Liver (tissue), 8 donors: ENCODE measurements at regions not wholly inside any gene's neighbourhood (a gene's known extent, or its start where the extent isn't known, plus 50 kb on each side); places are given as distances from the start of the nearest gene placed in this dataset.

Experiments
- DNase-seq: peaks from one replicate; pipeline ENCODE4 v3.0.0-alpha.2; 2017; ENCODE audit warnings: low spot score
- H3K27ac ChIP-seq, 2 donors: one replicate each; pipeline ENCODE4 v1.7.0; 2013; ENCODE audit warnings: inconsistent platforms in 2 of 2, low read length in 2 of 2, control low read depth in 1 of 2, low read depth in 1 of 2, mild to moderate bottlenecking in 1 of 2
- H3K27me3 ChIP-seq, 4 donors: one replicate each; pipeline versions ENCODE4 v1.6.1 to v1.7.0; 2013; ENCODE audit warnings: low read length in 3 of 4, inconsistent platforms in 1 of 4, mild to moderate bottlenecking in 1 of 4, moderate library complexity in 1 of 4; ENCODE audit not compliant: control insufficient read depth in 4 of 4, insufficient read depth in 4 of 4
- H3K36me3 ChIP-seq, 4 donors: one replicate each; pipeline versions ENCODE4 v1.6.1 to v1.7.0; 2013; ENCODE audit warnings: low read length in 3 of 4, mild to moderate bottlenecking in 3 of 4, low read depth in 1 of 4, moderate library complexity in 1 of 4; ENCODE audit not compliant: control insufficient read depth in 4 of 4, insufficient read depth in 3 of 4
- H3K4me1 ChIP-seq, 4 donors: one replicate each; pipeline versions ENCODE4 v1.6.1 to v1.7.0; 2013; ENCODE audit warnings: low read length in 3 of 4, mild to moderate bottlenecking in 3 of 4, moderate library complexity in 1 of 4; ENCODE audit not compliant: control insufficient read depth in 4 of 4, insufficient read depth in 4 of 4
- H3K4me3 ChIP-seq, 3 donors: one replicate each; pipeline versions ENCODE4 v1.6.1 to v1.7.0; 2013; ENCODE audit warnings: low read length in 3 of 3, control low read depth in 1 of 3, low read depth in 1 of 3, mild to moderate bottlenecking in 1 of 3
- H3K9ac ChIP-seq, 2 donors: one replicate each; pipeline ENCODE4 v1.7.0; 2013; ENCODE audit warnings: low read length in 2 of 2, mild to moderate bottlenecking in 2 of 2, moderate library complexity in 2 of 2, control low read depth in 1 of 2, low read depth in 1 of 2
- H3K9me3 ChIP-seq, 4 donors: one replicate each; pipeline versions ENCODE4 v1.6.1 to v1.7.0; 2013; ENCODE audit warnings: low read length in 3 of 4; ENCODE audit not compliant: control insufficient read depth in 4 of 4
- ATF3 ChIP-seq: IDR thresholded peaks from 2 replicates; pipeline ENCODE4 v1.6.1; 2016; ENCODE audit warnings: antibody characterized with exemption
- CTCF ChIP-seq: fragments of 150-350 bp; IDR thresholded peaks from 2 replicates; pipeline ENCODE4 v1.5.1; 2017; ENCODE audit warnings: improper control_type of control experiment, low read depth, low read length; ENCODE audit not compliant: missing input control
- EGR1 ChIP-seq, 2 donors: IDR thresholded peaks; 2 replicates each; pipeline ENCODE4 v1.6.1; 2016 to 2018; ENCODE audit warnings: antibody characterized with exemption in 2 of 2, low read depth in 2 of 2
- FOXA1 ChIP-seq: IDR thresholded peaks from 2 replicates; pipeline ENCODE4 v1.6.1; 2016; ENCODE audit warnings: antibody characterized with exemption
- FOXA2 ChIP-seq: IDR thresholded peaks from 2 replicates; pipeline ENCODE4 v1.6.1; 2016; ENCODE audit warnings: antibody characterized with exemption
- HNF4A ChIP-seq, 2 donors: conservative IDR thresholded peaks; 2 replicates each; pipeline ENCODE4 v1.6.1; 2016; ENCODE audit warnings: antibody characterized with exemption in 2 of 2, mild to moderate bottlenecking in 2 of 2
- HNF4G ChIP-seq: IDR thresholded peaks from 2 replicates; pipeline ENCODE4 v1.6.1; 2016; ENCODE audit warnings: antibody characterized with exemption
- JUND ChIP-seq, 2 donors: IDR thresholded peaks; 2 replicates each; pipeline ENCODE4 v1.6.1; 2016; ENCODE audit warnings: antibody characterized with exemption in 2 of 2
- NR2F2 ChIP-seq: IDR thresholded peaks from 2 replicates; pipeline ENCODE4 v1.6.1; 2016; ENCODE audit warnings: antibody characterized with exemption
- RAD21 ChIP-seq, 2 donors: IDR thresholded peaks; 2 replicates each; pipeline ENCODE4 v1.6.1; 2016; ENCODE audit warnings: antibody characterized with exemption in 2 of 2, mild to moderate bottlenecking in 2 of 2
- REST ChIP-seq: IDR thresholded peaks from 2 replicates; pipeline ENCODE4 v1.6.1; 2016; ENCODE audit warnings: antibody characterized with exemption, mild to moderate bottlenecking
- RXRA ChIP-seq, 2 donors: IDR thresholded peaks; 2 replicates each; pipeline ENCODE4 v1.6.1; 2017 to 2018; ENCODE audit warnings: antibody characterized with exemption in 2 of 2, mild to moderate bottlenecking in 1 of 2
- SP1 ChIP-seq: IDR thresholded peaks from 2 replicates; pipeline ENCODE4 v1.6.1; 2018; ENCODE audit warnings: antibody characterized with exemption, mild to moderate bottlenecking
- TAF1 ChIP-seq: conservative IDR thresholded peaks from 2 replicates; pipeline ENCODE4 v1.6.1; 2016; ENCODE audit warnings: antibody characterized with exemption, mild to moderate bottlenecking
- YY1 ChIP-seq: IDR thresholded peaks from 2 replicates; pipeline ENCODE4 v1.6.1; 2016; ENCODE audit warnings: antibody characterized with exemption, mild to moderate bottlenecking
- WGBS: extraction: QIAGEN DNeasy Blood & Tissue Kit; methylation state at CpG from one replicate; pipeline ENCODE4 v1.1.7; 2013; 5-methylcytosine and 5-hydroxymethylcytosine counted together
- donor health status: healthy.
- donor health status: healthy.
- donor health status: healthy.
- donor health status: healthy.
- donor health status: healthy.

- WGBS, result 54% methylated on average over 6 of the region's 6 CpGs
- no peak overlapping the region for H3K27ac ChIP-seq
- no peaks in the 10 kb centered on the region for H3K36me3 ChIP-seq
- TF ChIP-seq JUND (IDR thresholded peaks at IDR 0.05) (no peak), ATF3 (no peak), YY1 (no peak), HNF4A (conservative IDR thresholded peaks at IDR 0.05) (no peak), NR2F2 (no peak), RXRA (IDR thresholded peaks at IDR 0.05) (no peak), CTCF (no peak), HNF4G (no peak), FOXA1 (no peak), SP1 (no peak)
- H3K4me1 ChIP-seq, result no peaks in the 10 kb centered on the region
- H3K27me3 ChIP-seq, result no peaks in the 10 kb centered on the region
- H3K9ac ChIP-seq, result no peak overlapping the region
- no peak overlapping the region for H3K4me3 ChIP-seq
- H3K9me3 ChIP-seq, result no peaks in the 10 kb centered on the region
- no peak for DNase-seq
Measured at GRCh38 chr1:218671573-218671972, 326.4 kb downstream of the TGFB2 start.

GRCh38 chr1:218673170-218673569 is 328.0 kb downstream of the TGFB2 start:
- H3K4me1 ChIP-seq, result no peaks in the 10 kb centered on the region
- no peak for DNase-seq
- TF ChIP-seq RAD21 (IDR thresholded peaks at IDR 0.05) (no peak), ATF3 (no peak), HNF4A (conservative IDR thresholded peaks at IDR 0.05) (no peak), TAF1 (no peak), SP1 (no peak), FOXA2 (no peak), REST (no peak), JUND (IDR thresholded peaks at IDR 0.05) (no peak), FOXA1 (no peak), CTCF (no peak), EGR1 (IDR thresholded peaks at IDR 0.05; ENCODE audit: low read depth in 2 of 2) (no peak), HNF4G (no peak), RXRA (IDR thresholded peaks at IDR 0.05) (no peak)
- H3K9ac ChIP-seq, result no peak overlapping the region
- no peaks in the 10 kb centered on the region for H3K36me3 ChIP-seq
- WGBS, result 84% methylated on average over 2 of the region's 2 CpGs
- no peaks in the 10 kb centered on the region for H3K9me3 ChIP-seq
- no peaks in the 10 kb centered on the region for H3K27me3 ChIP-seq
- no peak overlapping the region for H3K4me3 ChIP-seq
- no peak overlapping the region for H3K27ac ChIP-seq
